ENCODE measurements at regions not wholly inside any gene's neighbourhood (a gene's known extent, or its start where the extent isn't known, plus 50 kb on each side); places are given as distances from the start of the nearest gene placed in this dataset.

- TF ChIP-seq CTCF (IDR thresholded peaks at IDR 0.05; ENCODE audit: extremely low read depth in 1 of 2, insufficient read depth in 1 of 2, low read depth in 1 of 2, low read length in 2 of 2) (no peak), POLR2AphosphoS5 (IDR thresholded peaks at IDR 0.05; ENCODE audit: insufficient read depth, low read depth, low read length) (no peak), EZH2 (IDR thresholded peaks at IDR 0.05; ENCODE audit: borderline replicate concordance, low read depth, low read length, severe bottlenecking) (no peak)
Observed at GRCh38 chr7:63030061-63030460, 968.6 kb upstream of the ZNF722 start.

Measured in endothelial cell of umbilical vein (primary cell).